Spleen (tissue), 7 donors: ENCODE measurements at regions not wholly inside any gene's neighbourhood (a gene's known extent, or its start where the extent isn't known, plus 50 kb on each side); places are given as distances from the start of the nearest gene placed in this dataset.

ENCODE experiments used
- CTCF ChIP-seq, 11 experiments: fragments of 200-600 bp in 7 of 11; fragments of 450-650 bp in 4 of 11; sonication (generic) in 4 of 11; IDR thresholded peaks in 8 of 11; conservative IDR thresholded peaks in 3 of 11; 1 replicate in 7 of 11; 2 replicates in 4 of 11; pipeline versions ENCODE4 v1.4.0 to v1.8.0; 2016 to 2021; ENCODE audit warnings: antibody characterized with exemption in 11 of 11, inconsistent platforms in 4 of 11, mild to moderate bottlenecking in 1 of 11
- POLR2A ChIP-seq, 3 donors: fragments of 450-650 bp; IDR thresholded peaks; one replicate each; pipeline ENCODE4 v1.5.1; 2017; ENCODE audit warnings: antibody characterized with exemption in 3 of 3, mild to moderate bottlenecking in 1 of 3
- POLR2AphosphoS5 ChIP-seq, 3 donors: sonication (generic); formaldehyde crosslinking; IDR thresholded peaks; one replicate each; pipeline ENCODE4 v1.5.1; 2017; ENCODE audit warnings: antibody characterized with exemption in 3 of 3
- donor health status: DM: no; HTN: no; CAD: no; lungs with moderate emphysema.
- donor health status: DM: no; HTN: no; CAD: no.
- donor health status: DM: no; HTN: no; CAD: no.

- no peak for TF ChIP-seq CTCF (IDR thresholded peaks at IDR 0.05 in 8 of 11, conservative IDR thresholded peaks at IDR 0.05 in 3 of 11)
- TF ChIP-seq POLR2A (IDR thresholded peaks at IDR 0.05): no peak
- no peak for TF ChIP-seq POLR2AphosphoS5 (IDR thresholded peaks at IDR 0.05)
Observed at GRCh38 chr2:20107776-20108175, 56.3 kb upstream of the LAPTM4A start.
